SK-N-MC (cell line): ENCODE measurements at regions not wholly inside any gene's neighbourhood (a gene's known extent, or its start where the extent isn't known, plus 50 kb on each side); places are given as distances from the start of the nearest gene placed in this dataset.

Experiments
- DNase-seq: peaks from one replicate; pipeline ENCODE4 v3.0.0-alpha.2; 2011; ENCODE audit warnings: low read depth, low spot score
- H3K27ac ChIP-seq: fragments of 200-600 bp; sonication (generic); 2 replicates; pipeline ENCODE4 v1.5.1; 2016; ENCODE audit warnings: mixed run types
- H3K36me3 ChIP-seq: fragments of 200-600 bp; sonication (generic); 2 replicates; pipeline ENCODE4 v1.6.1; 2017; ENCODE audit warnings: antibody characterized with exemption, low read length, mixed read lengths; ENCODE audit not compliant: insufficient read depth
- H3K4me3 ChIP-seq: fragments of 200-600 bp; sonication (generic); 2 replicates; pipeline ENCODE4 v1.5.1; 2016
- H3K9ac ChIP-seq: fragments of 200-600 bp; sonication (generic); 2 replicates; pipeline ENCODE4 v1.8.0; 2017; ENCODE audit warnings: mixed run types, mixed read lengths; ENCODE audit not compliant: insufficient read length
- H3K9me3 ChIP-seq: fragments of 200-600 bp; sonication (generic); 2 replicates; pipeline ENCODE4 v1.6.1; 2017; ENCODE audit warnings: low read depth, mild to moderate bottlenecking, antibody characterized with exemption, low read length, moderate library complexity, mixed read lengths
- EZH2 ChIP-seq: fragments of 200-600 bp; sonication (generic); IDR thresholded peaks from one replicate; pipeline ENCODE4 v1.6.1; 2017; ENCODE audit warnings: antibody characterized with exemption
- FOXP2 ChIP-seq: optimal IDR thresholded peaks from 2 replicates; pipeline ENCODE3; 2011; ENCODE audit warnings: mild to moderate bottlenecking, moderate library complexity; ENCODE audit not compliant: insufficient read depth; ENCODE audit errors: extremely low read length, control extremely low read depth
- POLR2AphosphoS5 ChIP-seq: IDR thresholded peaks from 2 replicates; pipeline ENCODE4 v1.6.1; 2012; ENCODE audit warnings: mild to moderate bottlenecking, low read depth, low read length, borderline replicate concordance

DNA sequence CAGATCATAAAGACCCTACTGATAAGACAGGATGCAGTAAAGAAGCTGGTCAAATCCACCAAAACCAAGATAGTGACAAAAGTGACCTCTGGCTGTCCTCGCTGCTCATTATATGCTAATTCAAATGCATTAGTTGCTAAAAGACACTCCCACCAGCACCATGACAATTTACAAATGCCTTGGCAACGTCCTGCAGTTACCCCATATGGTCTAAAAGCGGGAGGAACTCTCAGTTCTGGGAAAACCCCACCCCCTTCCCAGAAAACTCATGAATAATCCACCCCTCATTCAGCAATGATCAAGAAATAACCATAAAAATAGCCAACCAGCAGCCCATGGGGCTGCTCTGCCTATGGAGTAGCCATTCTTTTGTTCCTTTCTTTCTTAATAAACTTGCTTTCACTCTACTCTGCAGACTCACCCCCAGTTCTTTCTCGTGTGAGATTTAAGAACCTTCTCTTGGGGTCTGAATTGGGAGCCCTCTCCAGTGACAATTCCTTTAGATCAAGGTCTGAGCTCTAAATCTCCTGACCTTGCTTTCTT lies 217.1 kb upstream of the STS start:
- TF ChIP-seq FOXP2 (no peak), EZH2 (no peak), POLR2AphosphoS5 (no peak)
- no peak overlapping the region for H3K9ac ChIP-seq
- no peak for DNase-seq
- H3K4me3 ChIP-seq: no peak overlapping the region
- H3K9me3 ChIP-seq: no peaks in the 10 kb centered on the region
- no peak overlapping the region for H3K27ac ChIP-seq
- H3K36me3 ChIP-seq: no peaks in the 10 kb centered on the region

- DNase-seq: no peak
- TF ChIP-seq POLR2AphosphoS5 (no peak), EZH2 (no peak), FOXP2 (no peak)
- H3K4me3 ChIP-seq: no peak overlapping the region
These were observed 223.0 kb upstream of the STS start for GRCh38 chrX:6924443-6925077.

DNA sequence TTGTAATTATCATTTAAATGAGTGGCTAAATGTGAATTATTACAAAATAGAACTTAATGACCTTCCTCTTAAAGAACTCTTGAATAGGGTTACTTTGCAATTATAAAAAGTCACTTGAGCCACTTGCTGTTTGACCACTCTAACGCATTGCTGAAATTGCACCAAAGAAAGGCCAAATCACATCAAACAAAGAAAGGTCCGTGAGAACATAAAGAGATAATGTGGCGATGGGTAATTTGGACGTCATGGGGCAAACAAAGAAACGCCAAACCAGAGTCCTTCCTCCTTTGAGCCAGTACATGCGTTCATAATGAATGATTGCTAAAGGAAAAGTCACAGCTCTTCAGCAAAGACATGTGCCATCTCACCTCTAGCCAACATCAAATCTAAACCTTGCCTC lies 229.8 kb upstream of the STS start:
- no peak for DNase-seq
- no peak overlapping the region for H3K9ac ChIP-seq

More at GRCh38 chrX:6924443-6925077, 223.0 kb upstream of the STS start:
- H3K9me3 ChIP-seq: no peaks in the 10 kb centered on the region
- H3K9ac ChIP-seq: no peak overlapping the region
- H3K27ac ChIP-seq: no peak overlapping the region
- no peaks in the 10 kb centered on the region for H3K36me3 ChIP-seq

DNA sequence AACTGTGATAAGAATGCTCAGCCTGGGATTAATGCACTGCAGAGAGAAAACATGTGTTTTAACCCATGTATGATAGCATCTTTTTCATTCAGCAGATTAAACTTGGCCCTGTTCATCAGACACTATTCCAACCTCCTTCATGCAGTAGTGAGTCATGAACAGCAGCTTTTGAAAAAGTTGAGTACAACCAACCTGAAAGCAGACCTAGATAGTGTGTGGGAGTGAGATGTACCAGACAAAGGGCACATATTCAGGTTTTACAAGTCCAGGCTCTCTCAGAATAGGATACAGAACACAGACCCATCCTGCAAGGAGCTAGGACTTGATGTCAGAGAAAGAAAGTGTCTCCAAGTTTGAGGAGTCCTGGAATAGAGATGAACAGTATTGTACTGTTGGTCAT lies 237.3 kb upstream of the STS start:
- Histone ChIP-seq H3K27ac (no peak overlapping the region), H3K9me3 (no peaks in the 10 kb centered on the region), H3K36me3 (no peaks in the 10 kb centered on the region), H3K9ac (no peak overlapping the region), H3K4me3 (no peak overlapping the region)
- TF ChIP-seq EZH2: no peak
- no peak for TF ChIP-seq FOXP2
- no peak for TF ChIP-seq POLR2AphosphoS5
- no peak for DNase-seq

More for the DNA sequence above, 229.8 kb upstream of the STS start:
- no peaks in the 10 kb centered on the region for H3K36me3 ChIP-seq
- H3K9me3 ChIP-seq: no peaks in the 10 kb centered on the region
- H3K27ac ChIP-seq: no peak overlapping the region
- TF ChIP-seq EZH2: no peak
- TF ChIP-seq POLR2AphosphoS5: no peak
- H3K4me3 ChIP-seq: no peak overlapping the region

DNA sequence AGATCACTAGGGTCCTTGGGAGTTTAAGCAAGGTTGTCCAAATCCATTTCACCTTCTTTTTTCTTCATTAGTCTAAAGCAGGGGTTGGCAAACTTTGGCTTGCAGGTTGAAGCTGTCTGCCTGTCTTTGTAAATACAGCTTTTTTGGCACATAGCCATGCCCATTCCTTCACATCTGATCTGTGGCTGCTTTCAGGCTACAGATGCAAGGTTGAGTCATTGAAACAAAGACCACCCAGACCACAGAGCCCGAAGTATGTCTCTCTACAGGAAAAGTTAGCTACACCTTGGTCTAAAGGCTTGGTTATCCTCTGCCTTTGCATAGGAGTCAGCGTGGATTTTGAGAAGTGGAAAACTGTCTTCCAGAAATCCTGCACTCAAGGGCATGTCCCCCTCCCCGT lies 238.1 kb upstream of the STS start:
- no peaks in the 10 kb centered on the region for H3K9me3 ChIP-seq
- no peak overlapping the region for H3K4me3 ChIP-seq
- H3K36me3 ChIP-seq: no peaks in the 10 kb centered on the region
- no peak overlapping the region for H3K27ac ChIP-seq
- DNase-seq: no peak
- no peak overlapping the region for H3K9ac ChIP-seq
- TF ChIP-seq POLR2AphosphoS5 (no peak), FOXP2 (no peak), EZH2 (no peak)

DNA sequence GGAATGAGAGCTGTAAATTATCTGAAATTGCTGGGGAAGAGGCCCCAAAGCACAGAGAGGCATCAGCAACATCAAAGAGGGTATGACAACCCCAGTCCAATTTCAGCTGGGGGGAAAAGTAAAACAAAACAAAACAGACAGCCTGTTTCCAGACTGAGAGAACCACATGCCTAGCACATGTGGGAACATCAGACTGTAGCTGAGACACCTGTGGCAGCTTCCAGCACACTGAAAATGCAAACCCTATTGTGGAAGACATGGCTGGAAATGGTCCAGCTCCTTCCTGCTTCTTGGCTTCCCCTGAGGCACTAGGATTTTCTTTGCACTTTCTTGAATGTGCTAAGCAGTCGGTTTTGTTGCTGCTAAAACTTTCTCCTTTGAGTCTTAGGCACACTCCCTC lies 240.9 kb upstream of the STS start:
- Histone ChIP-seq H3K27ac (no peak overlapping the region), H3K36me3 (no peaks in the 10 kb centered on the region)

DNA sequence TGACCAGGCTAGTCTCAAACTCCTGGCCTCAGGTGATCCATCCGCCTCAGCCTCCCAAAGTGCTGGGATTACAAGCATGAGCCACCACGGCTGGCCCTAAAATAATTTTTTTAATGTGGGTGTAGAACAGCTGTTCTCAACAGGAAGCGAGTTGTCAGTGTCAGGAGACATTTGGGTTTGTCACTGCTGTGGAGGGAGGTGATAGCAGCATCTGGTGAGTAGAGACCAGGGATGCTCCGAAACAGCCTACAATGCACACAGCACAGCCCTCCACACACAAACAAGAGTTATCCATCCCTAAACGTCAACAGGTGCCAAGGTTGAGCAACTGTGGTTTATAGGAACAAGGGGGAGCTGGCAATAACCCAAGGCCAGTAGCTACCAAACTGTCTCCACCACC lies 243.4 kb upstream of the STS start:
- Histone ChIP-seq H3K36me3 (no peaks in the 10 kb centered on the region), H3K9ac (no peak overlapping the region), H3K27ac (no peak overlapping the region), H3K4me3 (no peak overlapping the region), H3K9me3 (no peaks in the 10 kb centered on the region)
- no peak for DNase-seq
- TF ChIP-seq EZH2 (no peak), FOXP2 (no peak), POLR2AphosphoS5 (no peak)

More for the DNA sequence above, 240.9 kb upstream of the STS start:
- no peak for TF ChIP-seq POLR2AphosphoS5
- no peak for TF ChIP-seq EZH2
- TF ChIP-seq FOXP2: no peak
- no peak for DNase-seq
- no peak overlapping the region for H3K4me3 ChIP-seq
- H3K9ac ChIP-seq: no peak overlapping the region
- no peaks in the 10 kb centered on the region for H3K9me3 ChIP-seq

GRCh38 chrX:6898371-6898770 lies 249.1 kb upstream of the STS start:
- no peak for TF ChIP-seq POLR2AphosphoS5
- TF ChIP-seq EZH2: no peak
- TF ChIP-seq FOXP2: no peak
- Histone ChIP-seq H3K9me3 (no peaks in the 10 kb centered on the region), H3K36me3 (no peaks in the 10 kb centered on the region), H3K27ac (no peak overlapping the region), H3K4me3 (no peak overlapping the region), H3K9ac (no peak overlapping the region)
- DNase-seq: no peak

DNA sequence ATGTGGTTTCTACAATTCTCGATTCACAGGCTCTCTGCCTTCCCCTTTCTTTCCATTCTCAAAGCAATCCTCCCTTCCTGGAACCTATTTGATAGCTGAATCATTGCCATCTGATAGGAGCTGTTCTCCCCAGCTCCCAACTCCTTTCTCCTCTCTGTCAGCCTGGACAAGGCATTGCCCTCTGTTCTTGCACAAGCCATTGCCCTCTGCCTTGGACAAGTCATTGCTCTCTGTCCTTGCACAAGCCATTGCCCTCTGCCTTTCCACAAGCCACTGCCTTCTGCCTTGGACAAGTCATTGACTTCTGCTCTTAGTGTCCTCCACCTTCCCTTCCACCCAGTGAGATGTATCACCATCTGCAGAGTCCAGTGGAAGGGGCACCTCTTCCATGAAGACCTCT lies 256.1 kb upstream of the STS start:
- Histone ChIP-seq H3K27ac (no peak overlapping the region), H3K9ac (no peak overlapping the region), H3K4me3 (no peak overlapping the region), H3K36me3 (no peaks in the 10 kb centered on the region), H3K9me3 (no peaks in the 10 kb centered on the region)
- no peak for DNase-seq
- TF ChIP-seq POLR2AphosphoS5: no peak
